ENCODE measurements at regions not wholly inside any gene's neighbourhood (a gene's known extent, or its start where the extent isn't known, plus 50 kb on each side); places are given as distances from the start of the nearest gene placed in this dataset.

DNA sequence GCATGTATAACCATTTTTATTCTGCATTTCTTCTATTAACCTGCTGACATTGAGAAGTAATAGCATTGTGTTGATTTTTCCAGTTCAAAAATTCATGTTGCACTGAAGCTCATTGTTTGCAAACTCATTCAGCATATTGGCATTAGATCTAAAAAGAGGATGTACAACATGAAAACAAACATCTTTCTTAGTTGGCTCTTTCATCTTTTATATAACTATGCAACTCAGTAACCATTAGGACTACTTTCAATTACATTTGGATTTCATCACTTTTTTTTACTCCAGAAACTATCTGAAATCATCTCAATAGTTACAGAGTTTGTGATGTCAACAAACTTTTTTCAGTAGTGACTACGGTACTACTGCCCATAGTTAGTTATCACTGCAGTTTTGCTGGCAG lies 346.0 kb upstream of the EPHA5 start:
- Histone ChIP-seq H3K9me3 (ENCODE audit: control insufficient read depth, insufficient read depth, low read depth, low read length) (no peaks in the 10 kb centered on the region), H3K36me3 (ENCODE audit: control insufficient read depth, insufficient read depth, low read length) (no peaks in the 10 kb centered on the region), H3K27me3 (ENCODE audit: control insufficient read depth, insufficient read depth, low read length) (no peaks in the 10 kb centered on the region), H3K27ac (ENCODE audit: low read length) (no peak overlapping the region), H3K4me1 (ENCODE audit: control insufficient read depth, insufficient read depth, low read length) (no peaks in the 10 kb centered on the region), H3K4me3 (ENCODE audit: low read depth in 2 of 2, low read length in 2 of 2) (no peak overlapping the region)
- in situ Hi-C loops (cut with HindIII; ENCODE audit: low pct_unique_long_range_greater_than_20kb, low sequenced_read_pairs): no loop called here
- POLR2A ChIA-PET: no interaction called here
- ATAC-seq (no peak), DNase-seq (ENCODE audit: low read depth, low spot score) (no peak)
- CTCF ChIA-PET: interaction anchor here (0.6 kb wide), 1 partner anchor 114 kb away, joined by 4 read pairs; no protein-coding TSS in a partner anchor
- no peak for TF ChIP-seq TCF7L2 (IDR thresholded peaks at IDR 0.05; ENCODE audit: low read depth, low read length)
- no peak for TF ChIP-seq POLR2AphosphoS5 (IDR thresholded peaks at IDR 0.05; ENCODE audit: low read depth, low read length)
- TF ChIP-seq, protein P1, sequence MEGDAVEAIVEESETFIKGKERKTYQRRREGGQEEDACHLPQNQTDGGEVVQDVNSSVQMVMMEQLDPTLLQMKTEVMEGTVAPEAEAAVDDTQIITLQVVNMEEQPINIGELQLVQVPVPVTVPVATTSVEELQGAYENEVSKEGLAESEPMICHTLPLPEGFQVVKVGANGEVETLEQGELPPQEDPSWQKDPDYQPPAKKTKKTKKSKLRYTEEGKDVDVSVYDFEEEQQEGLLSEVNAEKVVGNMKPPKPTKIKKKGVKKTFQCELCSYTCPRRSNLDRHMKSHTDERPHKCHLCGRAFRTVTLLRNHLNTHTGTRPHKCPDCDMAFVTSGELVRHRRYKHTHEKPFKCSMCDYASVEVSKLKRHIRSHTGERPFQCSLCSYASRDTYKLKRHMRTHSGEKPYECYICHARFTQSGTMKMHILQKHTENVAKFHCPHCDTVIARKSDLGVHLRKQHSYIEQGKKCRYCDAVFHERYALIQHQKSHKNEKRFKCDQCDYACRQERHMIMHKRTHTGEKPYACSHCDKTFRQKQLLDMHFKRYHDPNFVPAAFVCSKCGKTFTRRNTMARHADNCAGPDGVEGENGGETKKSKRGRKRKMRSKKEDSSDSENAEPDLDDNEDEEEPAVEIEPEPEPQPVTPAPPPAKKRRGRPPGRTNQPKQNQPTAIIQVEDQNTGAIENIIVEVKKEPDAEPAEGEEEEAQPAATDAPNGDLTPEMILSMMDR (IDR thresholded peaks at IDR 0.05): no peak
- TF ChIP-seq, protein P2, sequence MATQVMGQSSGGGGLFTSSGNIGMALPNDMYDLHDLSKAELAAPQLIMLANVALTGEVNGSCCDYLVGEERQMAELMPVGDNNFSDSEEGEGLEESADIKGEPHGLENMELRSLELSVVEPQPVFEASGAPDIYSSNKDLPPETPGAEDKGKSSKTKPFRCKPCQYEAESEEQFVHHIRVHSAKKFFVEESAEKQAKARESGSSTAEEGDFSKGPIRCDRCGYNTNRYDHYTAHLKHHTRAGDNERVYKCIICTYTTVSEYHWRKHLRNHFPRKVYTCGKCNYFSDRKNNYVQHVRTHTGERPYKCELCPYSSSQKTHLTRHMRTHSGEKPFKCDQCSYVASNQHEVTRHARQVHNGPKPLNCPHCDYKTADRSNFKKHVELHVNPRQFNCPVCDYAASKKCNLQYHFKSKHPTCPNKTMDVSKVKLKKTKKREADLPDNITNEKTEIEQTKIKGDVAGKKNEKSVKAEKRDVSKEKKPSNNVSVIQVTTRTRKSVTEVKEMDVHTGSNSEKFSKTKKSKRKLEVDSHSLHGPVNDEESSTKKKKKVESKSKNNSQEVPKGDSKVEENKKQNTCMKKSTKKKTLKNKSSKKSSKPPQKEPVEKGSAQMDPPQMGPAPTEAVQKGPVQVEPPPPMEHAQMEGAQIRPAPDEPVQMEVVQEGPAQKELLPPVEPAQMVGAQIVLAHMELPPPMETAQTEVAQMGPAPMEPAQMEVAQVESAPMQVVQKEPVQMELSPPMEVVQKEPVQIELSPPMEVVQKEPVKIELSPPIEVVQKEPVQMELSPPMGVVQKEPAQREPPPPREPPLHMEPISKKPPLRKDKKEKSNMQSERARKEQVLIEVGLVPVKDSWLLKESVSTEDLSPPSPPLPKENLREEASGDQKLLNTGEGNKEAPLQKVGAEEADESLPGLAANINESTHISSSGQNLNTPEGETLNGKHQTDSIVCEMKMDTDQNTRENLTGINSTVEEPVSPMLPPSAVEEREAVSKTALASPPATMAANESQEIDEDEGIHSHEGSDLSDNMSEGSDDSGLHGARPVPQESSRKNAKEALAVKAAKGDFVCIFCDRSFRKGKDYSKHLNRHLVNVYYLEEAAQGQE (IDR thresholded peaks at IDR 0.05; ENCODE audit: insufficient read depth in 1 of 2, low read depth in 2 of 2, low read length in 1 of 2): no peak
- TF ChIP-seq SIN3A (IDR thresholded peaks at IDR 0.05; ENCODE audit: borderline replicate concordance, insufficient read depth, low read depth, low read length): no peak
- no TSS peak for BruUV-seq (replicated peaks)
- intact Hi-C loops (cut with micrococcal nuclease; ENCODE audit: unreplicated experiment): no loop called here

DNA sequence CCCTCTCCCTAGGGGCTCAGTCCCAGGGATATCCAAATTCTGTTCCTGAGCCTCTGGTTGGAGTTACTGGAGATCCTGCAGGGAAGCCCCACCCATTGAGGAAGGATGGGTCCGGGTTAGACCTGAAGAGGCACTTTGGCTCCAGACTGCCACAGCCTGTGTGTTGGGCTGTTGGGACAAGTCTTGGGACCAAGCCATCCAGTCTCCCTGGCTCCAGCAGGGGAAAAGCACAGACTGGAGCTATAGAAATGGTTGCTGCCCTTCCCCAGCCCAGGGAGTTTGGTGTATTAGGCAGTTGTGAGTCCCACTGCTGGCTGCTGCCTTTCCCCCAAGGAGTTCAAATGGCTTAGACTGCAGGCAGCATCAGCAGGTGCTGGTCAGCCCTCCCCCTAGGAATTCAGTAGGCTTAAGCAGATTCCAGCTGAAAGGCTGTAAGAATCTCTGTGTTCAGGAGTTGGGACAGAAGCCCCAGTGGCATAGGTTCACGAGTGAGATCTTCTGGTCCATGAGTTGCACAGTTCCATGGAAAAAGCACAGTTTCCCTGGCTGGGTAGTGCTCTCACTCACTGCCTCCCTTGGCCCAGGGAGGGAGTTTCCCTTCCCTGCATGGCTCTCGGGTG lies 344.0 kb upstream of the EPHA5 start:
- Histone ChIP-seq H3K36me3 (ENCODE audit: control insufficient read depth, insufficient read depth, low read length) (no peaks in the 10 kb centered on the region), H3K4me3 (ENCODE audit: low read depth in 2 of 2, low read length in 2 of 2) (no peak overlapping the region), H3K4me1 (ENCODE audit: control insufficient read depth, insufficient read depth, low read length) (no peaks in the 10 kb centered on the region), H3K27me3 (ENCODE audit: control insufficient read depth, insufficient read depth, low read length) (no peaks in the 10 kb centered on the region), H3K9me3 (ENCODE audit: control insufficient read depth, insufficient read depth, low read depth, low read length) (no peaks in the 10 kb centered on the region), H3K27ac (ENCODE audit: low read length) (no peak overlapping the region)
- in situ Hi-C loops (cut with HindIII; ENCODE audit: low pct_unique_long_range_greater_than_20kb, low sequenced_read_pairs): no loop called here
- ATAC-seq (no peak), DNase-seq (ENCODE audit: low read depth, low spot score) (no peak)
- no TSS peak for BruUV-seq (replicated peaks)
- intact Hi-C loops (cut with micrococcal nuclease; ENCODE audit: unreplicated experiment): no loop called here
- POLR2A ChIA-PET: no interaction called here
- CTCF ChIA-PET: no interaction called here
- no peak for TF ChIP-seq TCF7L2 (IDR thresholded peaks at IDR 0.05; ENCODE audit: low read depth, low read length)
- no peak for TF ChIP-seq SIN3A (IDR thresholded peaks at IDR 0.05; ENCODE audit: borderline replicate concordance, insufficient read depth, low read depth, low read length)

DNA sequence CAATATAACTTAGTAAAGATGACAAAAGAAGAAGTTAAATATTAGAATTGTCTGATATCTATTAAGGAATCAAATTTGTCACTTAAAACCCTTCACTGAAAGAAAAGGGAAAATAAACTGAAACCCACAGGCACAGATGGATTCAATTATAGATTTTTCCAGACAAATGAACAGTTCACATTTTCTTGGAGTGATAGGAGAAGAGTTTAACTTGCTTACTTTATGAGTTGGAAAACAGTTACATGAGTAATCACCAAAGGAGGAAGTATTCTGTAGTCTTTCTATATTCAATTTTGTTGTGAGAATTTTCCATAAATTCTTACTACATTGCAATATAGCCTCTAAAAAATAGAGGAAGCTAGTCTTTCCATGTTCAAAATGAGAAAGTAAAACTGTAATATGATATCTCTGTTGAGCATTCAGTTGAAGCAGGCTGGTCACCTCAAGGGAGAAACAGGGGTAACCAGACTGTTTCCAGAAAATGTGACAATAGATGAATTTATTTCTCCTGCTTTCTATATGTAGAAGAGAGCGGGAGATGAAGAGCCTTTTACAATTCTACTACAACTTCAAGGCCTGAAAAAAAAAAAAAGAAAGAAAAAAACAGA lies 330.3 kb upstream of the EPHA5 start:
- DNase-seq (ENCODE audit: low read depth, low spot score) (no peak), ATAC-seq (no peak)
- no TSS peak for BruUV-seq (replicated peaks)
- in situ Hi-C loops (cut with HindIII; ENCODE audit: low pct_unique_long_range_greater_than_20kb, low sequenced_read_pairs): no loop called here
- TF ChIP-seq POLR2AphosphoS5 (IDR thresholded peaks at IDR 0.05; ENCODE audit: low read depth, low read length) (no peak), SIN3A (IDR thresholded peaks at IDR 0.05; ENCODE audit: borderline replicate concordance, insufficient read depth, low read depth, low read length) (no peak), TCF7L2 (IDR thresholded peaks at IDR 0.05; ENCODE audit: low read depth, low read length) (no peak)
- TF ChIP-seq, protein P1 (IDR thresholded peaks at IDR 0.05): no peak
- TF ChIP-seq, protein P2 (IDR thresholded peaks at IDR 0.05; ENCODE audit: insufficient read depth in 1 of 2, low read depth in 2 of 2, low read length in 1 of 2): no peak
- Histone ChIP-seq H3K27me3 (ENCODE audit: control insufficient read depth, insufficient read depth, low read length) (no peaks in the 10 kb centered on the region), H3K27ac (ENCODE audit: low read length) (no peak overlapping the region), H3K36me3 (ENCODE audit: control insufficient read depth, insufficient read depth, low read length) (no peaks in the 10 kb centered on the region; the same call in 1 of the 2 replicates), H3K9me3 (ENCODE audit: control insufficient read depth, insufficient read depth, low read depth, low read length) (no peaks in the 10 kb centered on the region), H3K4me3 (ENCODE audit: low read depth in 2 of 2, low read length in 2 of 2) (no peak overlapping the region), H3K4me1 (ENCODE audit: control insufficient read depth, insufficient read depth, low read length) (no peaks in the 10 kb centered on the region)
- ChIA-PET POLR2A (no interaction called here), CTCF (no interaction called here)
- intact Hi-C loops (cut with micrococcal nuclease; ENCODE audit: unreplicated experiment): no loop called here

Data from Panc1 (cell line).